ENCODE measurements at regions not wholly inside any gene's neighbourhood (a gene's known extent, or its start where the extent isn't known, plus 50 kb on each side); places are given as distances from the start of the nearest gene placed in this dataset.

DNA sequence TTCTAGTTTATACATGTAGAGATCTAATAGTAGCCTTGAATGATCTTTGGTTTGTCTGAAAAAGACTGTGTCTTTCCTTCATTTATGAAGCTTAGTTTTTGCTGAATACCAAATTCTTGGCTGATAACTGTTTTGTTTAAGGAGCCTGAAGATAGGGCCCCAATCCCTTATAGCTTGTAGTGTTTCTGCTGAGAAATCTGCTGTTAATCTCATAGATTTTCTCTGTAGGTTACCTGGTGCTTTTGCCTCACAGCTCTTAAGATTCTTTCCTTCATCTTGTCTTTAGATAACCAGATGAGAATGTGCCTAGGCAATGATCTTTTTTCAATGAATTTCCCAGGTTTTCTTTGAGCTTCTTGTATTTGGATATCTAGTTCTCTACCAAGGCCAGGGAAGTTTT lies 562.1 kb downstream of the XIRP2 start:
- TF ChIP-seq, protein P1, sequence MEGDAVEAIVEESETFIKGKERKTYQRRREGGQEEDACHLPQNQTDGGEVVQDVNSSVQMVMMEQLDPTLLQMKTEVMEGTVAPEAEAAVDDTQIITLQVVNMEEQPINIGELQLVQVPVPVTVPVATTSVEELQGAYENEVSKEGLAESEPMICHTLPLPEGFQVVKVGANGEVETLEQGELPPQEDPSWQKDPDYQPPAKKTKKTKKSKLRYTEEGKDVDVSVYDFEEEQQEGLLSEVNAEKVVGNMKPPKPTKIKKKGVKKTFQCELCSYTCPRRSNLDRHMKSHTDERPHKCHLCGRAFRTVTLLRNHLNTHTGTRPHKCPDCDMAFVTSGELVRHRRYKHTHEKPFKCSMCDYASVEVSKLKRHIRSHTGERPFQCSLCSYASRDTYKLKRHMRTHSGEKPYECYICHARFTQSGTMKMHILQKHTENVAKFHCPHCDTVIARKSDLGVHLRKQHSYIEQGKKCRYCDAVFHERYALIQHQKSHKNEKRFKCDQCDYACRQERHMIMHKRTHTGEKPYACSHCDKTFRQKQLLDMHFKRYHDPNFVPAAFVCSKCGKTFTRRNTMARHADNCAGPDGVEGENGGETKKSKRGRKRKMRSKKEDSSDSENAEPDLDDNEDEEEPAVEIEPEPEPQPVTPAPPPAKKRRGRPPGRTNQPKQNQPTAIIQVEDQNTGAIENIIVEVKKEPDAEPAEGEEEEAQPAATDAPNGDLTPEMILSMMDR (IDR thresholded peaks at IDR 0.05 in 4 of 5, conservative IDR thresholded peaks at IDR 0.05 in 1 of 5): no peak
- no peak for TF ChIP-seq POLR2A (IDR thresholded peaks at IDR 0.05)

All from gastrocnemius medialis (tissue), 4 donors.